ENCODE measurements at regions not wholly inside any gene's neighbourhood (a gene's known extent, or its start where the extent isn't known, plus 50 kb on each side); places are given as distances from the start of the nearest gene placed in this dataset.

DNA sequence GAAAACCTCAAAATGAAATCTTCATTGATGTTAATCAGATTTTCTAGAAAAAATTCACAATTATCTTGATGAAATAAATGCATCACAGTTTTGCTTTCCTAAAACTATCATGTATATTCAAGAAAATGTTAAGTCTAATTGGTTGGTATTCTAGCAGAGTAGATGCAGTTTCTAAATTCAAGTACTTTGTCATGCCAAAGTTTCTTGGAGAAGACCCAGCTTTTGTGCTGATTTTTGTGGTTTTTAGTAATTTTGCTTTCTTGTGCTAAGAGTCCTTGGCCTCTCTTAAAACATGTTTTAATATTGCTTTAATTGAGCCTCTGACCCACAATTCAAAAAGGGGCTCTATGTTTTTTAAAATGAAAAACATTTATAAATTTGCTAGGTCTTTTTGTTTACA lies 924.8 kb upstream of the PTPRD start:
- TF ChIP-seq, protein P1, sequence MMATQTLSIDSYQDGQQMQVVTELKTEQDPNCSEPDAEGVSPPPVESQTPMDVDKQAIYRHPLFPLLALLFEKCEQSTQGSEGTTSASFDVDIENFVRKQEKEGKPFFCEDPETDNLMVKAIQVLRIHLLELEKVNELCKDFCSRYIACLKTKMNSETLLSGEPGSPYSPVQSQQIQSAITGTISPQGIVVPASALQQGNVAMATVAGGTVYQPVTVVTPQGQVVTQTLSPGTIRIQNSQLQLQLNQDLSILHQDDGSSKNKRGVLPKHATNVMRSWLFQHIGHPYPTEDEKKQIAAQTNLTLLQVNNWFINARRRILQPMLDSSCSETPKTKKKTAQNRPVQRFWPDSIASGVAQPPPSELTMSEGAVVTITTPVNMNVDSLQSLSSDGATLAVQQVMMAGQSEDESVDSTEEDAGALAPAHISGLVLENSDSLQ (IDR thresholded peaks at IDR 0.05) = no peak
- TF ChIP-seq SUZ12 (IDR thresholded peaks at IDR 0.05) (no peak), SP1 (IDR thresholded peaks at IDR 0.05) (no peak), NFRKB (IDR thresholded peaks at IDR 0.05) (no peak), BHLHE40 (IDR thresholded peaks at IDR 0.05; ENCODE audit: borderline replicate concordance) (no peak), ELF4 (IDR thresholded peaks at IDR 0.05) (no peak), FOXK2 (IDR thresholded peaks at IDR 0.05) (no peak), FOXM1 (IDR thresholded peaks at IDR 0.05; ENCODE audit: borderline replicate concordance) (no peak)
